HCT116 (cell line): ENCODE measurements at regions not wholly inside any gene's neighbourhood (a gene's known extent, or its start where the extent isn't known, plus 50 kb on each side); places are given as distances from the start of the nearest gene placed in this dataset.

Source experiments
- CEBPB ChIP-seq: IDR thresholded peaks from 2 replicates; pipeline ENCODE4 v1.6.1; 2012; ENCODE audit warnings: low read depth
- EGR1 ChIP-seq: IDR thresholded peaks from 2 replicates; pipeline ENCODE4 v1.6.1; 2012; ENCODE audit warnings: low read depth
- ELF1 ChIP-seq: IDR thresholded peaks from 2 replicates; pipeline ENCODE4 v1.6.1; 2012; ENCODE audit warnings: low read depth, borderline replicate concordance
- EZH2phosphoT487 ChIP-seq: fragments of 200-600 bp; IDR thresholded peaks from 2 replicates; pipeline ENCODE4 v1.6.1; 2018; ENCODE audit warnings: antibody characterized with exemption, borderline replicate concordance
- FOSL1 ChIP-seq: IDR thresholded peaks from 2 replicates; pipeline ENCODE4 v1.6.1; 2012; ENCODE audit warnings: low read depth
- JUND ChIP-seq: IDR thresholded peaks from 2 replicates; pipeline ENCODE4 v1.6.1; 2012
- POLR2AphosphoS5 ChIP-seq: IDR thresholded peaks from 2 replicates; pipeline ENCODE4 v1.6.1; 2011; ENCODE audit warnings: mild to moderate bottlenecking, low read depth, low read length, moderate library complexity
- RAD21 ChIP-seq: IDR thresholded peaks from 2 replicates; pipeline ENCODE4 v1.6.1; 2012; ENCODE audit warnings: low read depth, mild to moderate bottlenecking
- ZFX ChIP-seq: fragments of 450-650 bp; IDR thresholded peaks from 2 replicates; pipeline ENCODE4 v1.6.1; 2017
- TF ChIP-seq, protein P1 (sequence below): IDR thresholded peaks from 2 replicates; pipeline ENCODE4 v1.6.1; 2012; ENCODE audit warnings: low read depth
- TF ChIP-seq, protein P2 (sequence below): IDR thresholded peaks from 2 replicates; pipeline ENCODE4 v1.6.1; 2012
- TF ChIP-seq, protein P3 (sequence below): IDR thresholded peaks from 2 replicates; pipeline ENCODE4 v1.6.1; 2011; ENCODE audit warnings: mild to moderate bottlenecking, low read length, moderate library complexity; ENCODE audit not compliant: insufficient replicate concordance; ENCODE audit errors: extremely low read depth

DNA sequence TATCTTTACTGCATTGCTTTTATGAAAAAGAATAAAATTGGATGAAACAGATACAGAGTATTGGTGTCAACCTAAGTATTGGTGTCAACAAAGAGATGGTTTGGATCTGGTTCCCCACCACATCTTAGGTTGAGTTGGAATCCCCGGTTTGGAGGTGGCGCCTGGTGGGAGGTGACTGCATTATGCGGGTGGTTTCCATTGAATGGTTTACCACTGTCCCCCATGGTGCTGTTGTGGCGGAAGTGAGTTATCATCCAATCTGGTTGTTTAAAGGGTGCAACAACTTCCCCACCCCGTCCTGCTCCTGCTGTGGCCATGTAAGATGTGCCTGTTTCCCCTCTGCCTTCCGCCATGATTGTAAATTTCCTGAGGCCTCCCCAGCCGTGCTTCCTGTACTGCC lies 52.8 kb upstream of the CD99 start (continued):
- TF ChIP-seq, protein P1, sequence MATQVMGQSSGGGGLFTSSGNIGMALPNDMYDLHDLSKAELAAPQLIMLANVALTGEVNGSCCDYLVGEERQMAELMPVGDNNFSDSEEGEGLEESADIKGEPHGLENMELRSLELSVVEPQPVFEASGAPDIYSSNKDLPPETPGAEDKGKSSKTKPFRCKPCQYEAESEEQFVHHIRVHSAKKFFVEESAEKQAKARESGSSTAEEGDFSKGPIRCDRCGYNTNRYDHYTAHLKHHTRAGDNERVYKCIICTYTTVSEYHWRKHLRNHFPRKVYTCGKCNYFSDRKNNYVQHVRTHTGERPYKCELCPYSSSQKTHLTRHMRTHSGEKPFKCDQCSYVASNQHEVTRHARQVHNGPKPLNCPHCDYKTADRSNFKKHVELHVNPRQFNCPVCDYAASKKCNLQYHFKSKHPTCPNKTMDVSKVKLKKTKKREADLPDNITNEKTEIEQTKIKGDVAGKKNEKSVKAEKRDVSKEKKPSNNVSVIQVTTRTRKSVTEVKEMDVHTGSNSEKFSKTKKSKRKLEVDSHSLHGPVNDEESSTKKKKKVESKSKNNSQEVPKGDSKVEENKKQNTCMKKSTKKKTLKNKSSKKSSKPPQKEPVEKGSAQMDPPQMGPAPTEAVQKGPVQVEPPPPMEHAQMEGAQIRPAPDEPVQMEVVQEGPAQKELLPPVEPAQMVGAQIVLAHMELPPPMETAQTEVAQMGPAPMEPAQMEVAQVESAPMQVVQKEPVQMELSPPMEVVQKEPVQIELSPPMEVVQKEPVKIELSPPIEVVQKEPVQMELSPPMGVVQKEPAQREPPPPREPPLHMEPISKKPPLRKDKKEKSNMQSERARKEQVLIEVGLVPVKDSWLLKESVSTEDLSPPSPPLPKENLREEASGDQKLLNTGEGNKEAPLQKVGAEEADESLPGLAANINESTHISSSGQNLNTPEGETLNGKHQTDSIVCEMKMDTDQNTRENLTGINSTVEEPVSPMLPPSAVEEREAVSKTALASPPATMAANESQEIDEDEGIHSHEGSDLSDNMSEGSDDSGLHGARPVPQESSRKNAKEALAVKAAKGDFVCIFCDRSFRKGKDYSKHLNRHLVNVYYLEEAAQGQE: no peak
- TF ChIP-seq ZFX (no peak), CEBPB (no peak), POLR2AphosphoS5 (no peak), ELF1 (no peak), RAD21 (no peak), EGR1 (no peak), JUND (no peak), EZH2phosphoT487 (no peak), FOSL1 (no peak)
- TF ChIP-seq, protein P2, sequence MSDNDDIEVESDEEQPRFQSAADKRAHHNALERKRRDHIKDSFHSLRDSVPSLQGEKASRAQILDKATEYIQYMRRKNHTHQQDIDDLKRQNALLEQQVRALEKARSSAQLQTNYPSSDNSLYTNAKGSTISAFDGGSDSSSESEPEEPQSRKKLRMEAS: no peak
- TF ChIP-seq, protein P3, sequence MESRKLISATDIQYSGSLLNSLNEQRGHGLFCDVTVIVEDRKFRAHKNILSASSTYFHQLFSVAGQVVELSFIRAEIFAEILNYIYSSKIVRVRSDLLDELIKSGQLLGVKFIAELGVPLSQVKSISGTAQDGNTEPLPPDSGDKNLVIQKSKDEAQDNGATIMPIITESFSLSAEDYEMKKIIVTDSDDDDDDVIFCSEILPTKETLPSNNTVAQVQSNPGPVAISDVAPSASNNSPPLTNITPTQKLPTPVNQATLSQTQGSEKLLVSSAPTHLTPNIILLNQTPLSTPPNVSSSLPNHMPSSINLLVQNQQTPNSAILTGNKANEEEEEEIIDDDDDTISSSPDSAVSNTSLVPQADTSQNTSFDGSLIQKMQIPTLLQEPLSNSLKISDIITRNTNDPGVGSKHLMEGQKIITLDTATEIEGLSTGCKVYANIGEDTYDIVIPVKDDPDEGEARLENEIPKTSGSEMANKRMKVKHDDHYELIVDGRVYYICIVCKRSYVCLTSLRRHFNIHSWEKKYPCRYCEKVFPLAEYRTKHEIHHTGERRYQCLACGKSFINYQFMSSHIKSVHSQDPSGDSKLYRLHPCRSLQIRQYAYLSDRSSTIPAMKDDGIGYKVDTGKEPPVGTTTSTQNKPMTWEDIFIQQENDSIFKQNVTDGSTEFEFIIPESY: no peak
